ENCODE measurements at regions not wholly inside any gene's neighbourhood (a gene's known extent, or its start where the extent isn't known, plus 50 kb on each side); places are given as distances from the start of the nearest gene placed in this dataset.

DNA sequence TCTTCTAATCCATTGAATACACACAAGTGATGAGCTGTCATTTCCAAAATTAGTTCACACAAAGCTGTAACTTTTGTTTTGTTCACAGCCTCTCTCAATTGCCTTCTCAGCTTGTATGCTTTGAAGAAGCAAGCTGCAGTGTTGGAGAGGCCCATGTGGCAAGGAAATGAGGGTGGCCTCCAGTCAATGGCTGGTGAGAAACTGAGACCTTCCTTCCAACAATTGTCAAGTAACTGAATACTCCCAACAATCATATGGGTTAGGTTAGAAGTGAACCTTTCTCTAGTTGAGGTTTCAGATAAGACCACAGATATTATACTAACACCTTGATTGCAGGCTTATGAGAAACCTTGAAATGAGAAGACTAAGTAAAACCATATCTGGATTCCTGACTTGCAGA lies 82.4 kb upstream of the SOX9 start:
- TF ChIP-seq EZH2 (IDR thresholded peaks at IDR 0.05; ENCODE audit: low read depth, low read length, severe bottlenecking): no peak
- TF ChIP-seq CEBPB (IDR thresholded peaks at IDR 0.05; ENCODE audit: low read depth, low read length): no peak
- TF ChIP-seq SP1 (IDR thresholded peaks at IDR 0.05; ENCODE audit: low read depth, low read length): no peak
- no peak for TF ChIP-seq POLR2A (IDR thresholded peaks at IDR 0.05; ENCODE audit: control extremely low read depth in 1 of 2, low read depth in 2 of 2, low read length in 2 of 2)
- TF ChIP-seq, protein P1, sequence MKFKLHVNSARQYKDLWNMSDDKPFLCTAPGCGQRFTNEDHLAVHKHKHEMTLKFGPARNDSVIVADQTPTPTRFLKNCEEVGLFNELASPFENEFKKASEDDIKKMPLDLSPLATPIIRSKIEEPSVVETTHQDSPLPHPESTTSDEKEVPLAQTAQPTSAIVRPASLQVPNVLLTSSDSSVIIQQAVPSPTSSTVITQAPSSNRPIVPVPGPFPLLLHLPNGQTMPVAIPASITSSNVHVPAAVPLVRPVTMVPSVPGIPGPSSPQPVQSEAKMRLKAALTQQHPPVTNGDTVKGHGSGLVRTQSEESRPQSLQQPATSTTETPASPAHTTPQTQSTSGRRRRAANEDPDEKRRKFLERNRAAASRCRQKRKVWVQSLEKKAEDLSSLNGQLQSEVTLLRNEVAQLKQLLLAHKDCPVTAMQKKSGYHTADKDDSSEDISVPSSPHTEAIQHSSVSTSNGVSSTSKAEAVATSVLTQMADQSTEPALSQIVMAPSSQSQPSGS (IDR thresholded peaks at IDR 0.05; ENCODE audit: low read length): no peak
